GM12874 (cell line): ENCODE measurements at regions not wholly inside any gene's neighbourhood (a gene's known extent, or its start where the extent isn't known, plus 50 kb on each side); places are given as distances from the start of the nearest gene placed in this dataset.

ENCODE experiments used
- CTCF ChIP-seq: IDR thresholded peaks from 2 replicates; pipeline ENCODE4 v1.5.1; 2011; ENCODE audit warnings: low read depth, mild to moderate bottlenecking, control low read depth, low read length, moderate library complexity; ENCODE audit not compliant: insufficient read depth

GRCh38 chr7:47653550-47654411, 71.9 kb upstream of the TNS3 start:
- TF ChIP-seq CTCF = no peak

DNA sequence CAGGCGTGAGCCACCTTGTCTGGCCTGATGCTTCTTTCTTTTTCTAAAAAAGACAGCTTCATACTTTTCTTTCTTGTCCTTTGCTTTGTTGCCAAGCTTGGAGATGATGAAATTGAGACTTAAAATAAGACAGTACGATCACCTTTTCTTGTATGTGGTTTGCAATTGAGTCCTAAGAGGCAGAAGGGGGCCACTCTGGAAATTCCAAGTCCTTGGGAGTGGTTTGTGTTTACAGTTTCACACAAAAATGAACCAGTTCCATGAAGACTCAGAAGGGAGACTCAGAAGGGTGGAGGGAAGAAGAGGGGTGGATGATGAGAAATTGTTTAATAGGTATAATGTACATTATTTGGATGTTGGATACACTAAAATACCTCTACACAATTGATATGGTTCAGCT, 70.7 kb upstream of the TNS3 start:
- no peak for TF ChIP-seq CTCF

DNA sequence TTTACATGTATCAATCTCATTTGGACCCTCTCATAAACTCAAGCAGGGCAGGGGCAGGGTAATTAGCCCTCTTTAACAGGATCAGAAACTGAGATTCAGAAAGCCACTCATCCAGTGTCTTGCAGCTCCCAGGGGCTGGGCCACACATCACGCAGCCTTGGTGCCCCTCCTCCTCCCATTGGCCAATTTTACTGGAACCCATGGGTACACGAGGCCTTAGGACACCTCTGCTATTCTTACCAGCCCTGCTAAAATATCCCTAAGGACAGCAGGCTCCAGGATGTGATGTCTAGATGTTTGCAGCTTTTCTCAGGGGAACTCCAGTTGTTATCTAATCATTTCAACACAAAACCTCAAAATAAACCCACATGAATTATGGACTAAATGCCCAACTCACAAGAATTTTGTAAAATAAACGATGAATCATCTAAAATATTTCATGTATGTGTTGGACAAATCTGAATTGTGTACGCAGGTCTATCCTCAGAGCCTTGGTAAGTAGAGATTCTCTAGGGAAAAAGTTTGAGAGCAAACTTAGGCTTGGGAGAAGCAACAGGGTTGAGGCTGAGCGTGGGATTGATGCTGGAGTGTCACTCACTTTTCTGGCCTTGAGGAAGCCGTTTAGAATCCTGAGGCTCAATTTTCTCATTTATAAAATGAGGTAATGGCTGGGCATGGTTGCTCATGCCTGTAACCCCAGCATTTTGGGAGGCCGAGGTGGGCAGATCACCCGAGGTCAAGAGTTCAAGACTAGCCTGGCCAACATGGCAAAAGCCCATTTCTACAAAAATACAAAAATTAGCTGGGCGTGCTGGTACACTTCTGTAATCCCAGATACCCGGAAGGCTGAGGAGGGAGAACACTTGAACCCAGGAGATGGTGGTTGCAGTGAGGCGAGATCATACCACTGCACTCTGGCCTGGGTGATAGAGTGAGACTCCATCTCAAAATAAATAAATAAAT, 69.7 kb upstream of the TNS3 start:
- TF ChIP-seq CTCF = no peak

- no peak for TF ChIP-seq CTCF
Observed at GRCh38 chr7:47649919-47650318, 68.0 kb upstream of the TNS3 start.

DNA sequence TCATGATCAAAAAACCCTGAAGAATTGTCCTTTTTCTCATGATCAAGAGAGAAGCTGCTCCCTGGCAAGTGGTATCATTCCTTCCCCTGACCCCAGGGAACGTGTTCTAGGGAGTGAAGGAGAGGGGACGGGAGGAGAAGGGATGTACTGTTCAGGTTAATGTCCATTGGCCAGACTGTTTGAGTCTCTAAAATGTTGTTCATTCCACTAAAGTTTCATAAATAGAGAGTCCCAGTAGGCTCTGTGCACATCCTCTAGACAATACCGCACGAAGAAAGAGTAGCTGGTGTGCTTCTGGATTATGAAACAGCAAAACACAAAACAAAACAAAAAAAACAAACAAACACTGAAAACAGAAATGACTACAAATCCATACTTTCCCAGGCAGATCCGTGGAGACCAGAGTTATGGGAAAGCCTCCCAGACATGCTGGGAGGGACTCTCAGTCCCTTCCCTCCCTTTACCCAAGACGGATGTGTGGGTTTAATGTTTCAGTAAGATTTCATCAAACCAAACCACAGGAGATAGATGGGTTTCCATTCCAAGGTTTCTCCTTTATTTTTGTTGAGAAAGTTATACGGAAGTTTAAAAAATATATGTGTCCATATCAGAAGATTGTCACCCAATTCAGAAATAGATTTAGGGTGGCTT, 66.5 kb upstream of the TNS3 start:
- TF ChIP-seq CTCF = no peak

- no peak for TF ChIP-seq CTCF
Observed at GRCh38 chr7:47647918-47648250, 66.0 kb upstream of the TNS3 start.
